ENCODE measurements at regions not wholly inside any gene's neighbourhood (a gene's known extent, or its start where the extent isn't known, plus 50 kb on each side); places are given as distances from the start of the nearest gene placed in this dataset.

GRCh38 chr13:80989747-80990146 lies 648.8 kb upstream of the SPRY2 start:
- H3K4me3 ChIP-seq (ENCODE audit: low read depth, low read length) = no peak overlapping the region
- H3K36me3 ChIP-seq (ENCODE audit: insufficient read depth) = no peaks in the 10 kb centered on the region
- WGBS = 92% methylated on average over 1 of the region's 1 CpG
- no peak overlapping the region for H3K27ac ChIP-seq (ENCODE audit: low read depth)
- H3K4me1 ChIP-seq (ENCODE audit: insufficient read depth) = no peaks in the 10 kb centered on the region
- no peak for DNase-seq (ENCODE audit: extremely low spot score)

- no peak for DNase-seq (ENCODE audit: extremely low spot score)
- no peaks in the 10 kb centered on the region for H3K36me3 ChIP-seq (ENCODE audit: insufficient read depth)
- H3K4me1 ChIP-seq (ENCODE audit: insufficient read depth) = no peaks in the 10 kb centered on the region
- WGBS = 88% methylated on average over 6 of the region's 6 CpGs
- no peak overlapping the region for H3K27ac ChIP-seq (ENCODE audit: low read depth)
- no peak overlapping the region for H3K4me3 ChIP-seq (ENCODE audit: low read depth, low read length)
Observed at GRCh38 chr13:80989241-80989640, 648.3 kb upstream of the SPRY2 start.

GRCh38 chr13:80988391-80989151 lies 647.6 kb upstream of the SPRY2 start:
- no peaks in the 10 kb centered on the region for H3K4me1 ChIP-seq (ENCODE audit: insufficient read depth)
- no peaks in the 10 kb centered on the region for H3K36me3 ChIP-seq (ENCODE audit: insufficient read depth)
- H3K4me3 ChIP-seq (ENCODE audit: low read depth, low read length) = no peak overlapping the region
- no peak for DNase-seq (ENCODE audit: extremely low spot score)
- WGBS = 81% methylated on average over 6 of the region's 6 CpGs
- no peak overlapping the region for H3K27ac ChIP-seq (ENCODE audit: low read depth)

GRCh38 chr13:80979035-80979641 lies 638.2 kb upstream of the SPRY2 start:
- H3K27ac ChIP-seq (ENCODE audit: low read depth) = no peak overlapping the region
- WGBS = 51% methylated on average over 9 of the region's 9 CpGs
- no peaks in the 10 kb centered on the region for H3K36me3 ChIP-seq (ENCODE audit: insufficient read depth)
- no peak overlapping the region for H3K4me3 ChIP-seq (ENCODE audit: low read depth, low read length)
- DNase-seq (ENCODE audit: extremely low spot score) = peak; percentile 20
- H3K4me1 ChIP-seq (ENCODE audit: insufficient read depth) = no peaks in the 10 kb centered on the region

- no peaks in the 10 kb centered on the region for H3K36me3 ChIP-seq (ENCODE audit: insufficient read depth)
- no peak for DNase-seq (ENCODE audit: extremely low spot score)
- WGBS = 91% methylated on average over 4 of the region's 4 CpGs
- H3K27ac ChIP-seq (ENCODE audit: low read depth) = no peak overlapping the region
- H3K4me3 ChIP-seq (ENCODE audit: low read depth, low read length) = no peak overlapping the region
- H3K4me1 ChIP-seq (ENCODE audit: insufficient read depth) = no peaks in the 10 kb centered on the region
Observed at GRCh38 chr13:80977168-80977567, 636.2 kb upstream of the SPRY2 start.

- DNase-seq (ENCODE audit: extremely low spot score) = no peak
- 91% methylated on average over 4 of the region's 4 CpGs for WGBS
- H3K36me3 ChIP-seq (ENCODE audit: insufficient read depth) = no peaks in the 10 kb centered on the region
- no peaks in the 10 kb centered on the region for H3K4me1 ChIP-seq (ENCODE audit: insufficient read depth)
- no peak overlapping the region for H3K27ac ChIP-seq (ENCODE audit: low read depth)
- no peak overlapping the region for H3K4me3 ChIP-seq (ENCODE audit: low read depth, low read length)
Observed at GRCh38 chr13:80975903-80976302, 635.0 kb upstream of the SPRY2 start.

GRCh38 chr13:80973721-80974120 lies 632.8 kb upstream of the SPRY2 start:
- Histone ChIP-seq H3K4me3 (ENCODE audit: low read depth, low read length) (no peak overlapping the region), H3K27ac (ENCODE audit: low read depth) (no peak overlapping the region), H3K36me3 (ENCODE audit: insufficient read depth) (no peaks in the 10 kb centered on the region), H3K4me1 (ENCODE audit: insufficient read depth) (no peaks in the 10 kb centered on the region)
- no peak for DNase-seq (ENCODE audit: extremely low spot score)
- WGBS = 94% methylated on average over 2 of the region's 2 CpGs

- no peaks in the 10 kb centered on the region for H3K36me3 ChIP-seq (ENCODE audit: insufficient read depth)
- DNase-seq (ENCODE audit: extremely low spot score) = no peak
Observed at GRCh38 chr13:80972857-80973478, 632.0 kb upstream of the SPRY2 start.

GRCh38 chr13:80965097-80965496 lies 624.2 kb upstream of the SPRY2 start:
- DNase-seq (ENCODE audit: extremely low spot score) = no peak
- H3K4me3 ChIP-seq (ENCODE audit: low read depth, low read length) = no peak overlapping the region
- H3K4me1 ChIP-seq (ENCODE audit: insufficient read depth) = no peaks in the 10 kb centered on the region
- no peaks in the 10 kb centered on the region for H3K36me3 ChIP-seq (ENCODE audit: insufficient read depth)
- no peak overlapping the region for H3K27ac ChIP-seq (ENCODE audit: low read depth)

More at GRCh38 chr13:80972857-80973478, 632.0 kb upstream of the SPRY2 start:
- no peak overlapping the region for H3K4me3 ChIP-seq (ENCODE audit: low read depth, low read length)
- WGBS = 87% methylated on average over 2 of the region's 2 CpGs
- H3K4me1 ChIP-seq (ENCODE audit: insufficient read depth) = no peaks in the 10 kb centered on the region
- no peak overlapping the region for H3K27ac ChIP-seq (ENCODE audit: low read depth)

- no peaks in the 10 kb centered on the region for H3K4me1 ChIP-seq (ENCODE audit: insufficient read depth)
- H3K36me3 ChIP-seq (ENCODE audit: insufficient read depth) = no peaks in the 10 kb centered on the region
- WGBS = 47% methylated on average over 1 of the region's 1 CpG
- no peak overlapping the region for H3K27ac ChIP-seq (ENCODE audit: low read depth)
- no peak overlapping the region for H3K4me3 ChIP-seq (ENCODE audit: low read depth, low read length)
- DNase-seq (ENCODE audit: extremely low spot score) = no peak
Observed at GRCh38 chr13:80962855-80963254, 621.9 kb upstream of the SPRY2 start.

- H3K36me3 ChIP-seq (ENCODE audit: insufficient read depth) = no peaks in the 10 kb centered on the region
- H3K4me1 ChIP-seq (ENCODE audit: insufficient read depth) = no peaks in the 10 kb centered on the region
- H3K27ac ChIP-seq (ENCODE audit: low read depth) = no peak overlapping the region
- DNase-seq (ENCODE audit: extremely low spot score) = no peak
- H3K4me3 ChIP-seq (ENCODE audit: low read depth, low read length) = no peak overlapping the region
- 87% methylated on average over 7 of the region's 7 CpGs for WGBS
Observed at GRCh38 chr13:80962173-80962572, 621.2 kb upstream of the SPRY2 start.

- H3K4me1 ChIP-seq (ENCODE audit: insufficient read depth) = no peaks in the 10 kb centered on the region
- 35% methylated on average over 3 of the region's 3 CpGs for whole genome bisulfite sequencing
- no peaks in the 10 kb centered on the region for H3K36me3 ChIP-seq (ENCODE audit: insufficient read depth)
- no peak overlapping the region for H3K4me3 ChIP-seq (ENCODE audit: low read depth, low read length)
- no peak overlapping the region for H3K27ac ChIP-seq (ENCODE audit: low read depth)
- no peak for DNase-seq (ENCODE audit: extremely low spot score)
Observed at GRCh38 chr13:80957019-80957655, 616.2 kb upstream of the SPRY2 start.

- Histone ChIP-seq H3K27ac (ENCODE audit: low read depth) (no peak overlapping the region), H3K36me3 (ENCODE audit: insufficient read depth) (no peaks in the 10 kb centered on the region), H3K4me3 (ENCODE audit: low read depth, low read length) (no peak overlapping the region), H3K4me1 (ENCODE audit: insufficient read depth) (no peaks in the 10 kb centered on the region)
- DNase-seq (ENCODE audit: extremely low spot score) = no peak
Observed at GRCh38 chr13:80955501-80955900, 614.6 kb upstream of the SPRY2 start.

GRCh38 chr13:80952158-80952557 lies 611.2 kb upstream of the SPRY2 start:
- H3K36me3 ChIP-seq (ENCODE audit: insufficient read depth) = no peaks in the 10 kb centered on the region
- no peak for DNase-seq (ENCODE audit: extremely low spot score)
- no peak overlapping the region for H3K27ac ChIP-seq (ENCODE audit: low read depth)
- WGBS = 75% methylated on average over 2 of the region's 2 CpGs
- no peaks in the 10 kb centered on the region for H3K4me1 ChIP-seq (ENCODE audit: insufficient read depth)
- H3K4me3 ChIP-seq (ENCODE audit: low read depth, low read length) = no peak overlapping the region
